VCaP (cell line): ENCODE measurements at regions not wholly inside any gene's neighbourhood (a gene's known extent, or its start where the extent isn't known, plus 50 kb on each side); places are given as distances from the start of the nearest gene placed in this dataset.
"Not testable (repeated sequence)": the region's sequence is repeated elsewhere in the genome, so short reads cannot be mapped to it uniquely, and the experiment has no call there.

ENCODE experiments used
- H3K27ac ChIP-seq: fragments of 450-650 bp; 2 replicates; pipeline ENCODE4 v1.5.1; 2017
- TF ChIP-seq, protein P1 (sequence below): fragments of 450-650 bp; conservative IDR thresholded peaks from 2 replicates; pipeline ENCODE4 v1.5.1; 2017; ENCODE audit warnings: mild to moderate bottlenecking, moderate library complexity

DNA sequence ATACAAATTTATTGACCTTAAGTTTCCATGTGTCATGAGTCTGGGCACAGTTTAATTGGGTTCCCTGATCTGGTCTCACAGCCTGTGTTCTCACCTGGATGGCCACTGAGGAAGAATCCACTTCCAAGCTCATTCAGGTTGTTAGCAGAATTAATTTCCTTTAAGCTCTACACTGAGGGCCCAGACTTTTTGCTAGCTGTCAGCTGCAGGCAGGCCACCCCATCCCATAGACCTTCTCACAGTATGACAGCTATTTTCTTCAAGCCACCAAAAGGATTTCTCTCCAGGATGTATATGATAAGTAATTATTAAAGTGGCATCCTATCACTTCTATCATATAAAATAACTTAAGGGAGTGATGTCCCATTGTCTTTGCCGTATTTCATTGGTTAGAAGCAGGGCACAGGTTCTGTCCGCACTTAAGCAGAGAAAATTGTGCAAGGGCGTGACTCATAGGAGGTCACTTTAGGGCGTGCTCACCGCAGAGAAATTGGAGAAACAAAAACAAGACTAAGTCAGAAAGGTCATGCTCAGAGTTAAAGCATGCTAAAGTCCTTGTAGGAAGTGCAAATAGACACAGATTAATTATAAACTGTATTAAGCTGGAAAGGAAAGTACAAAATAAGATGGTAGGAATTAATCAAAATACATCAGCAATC is 109.9 kb downstream of the AHR start:
- H3K27ac ChIP-seq, result no peak overlapping the region
- TF ChIP-seq, protein P1, sequence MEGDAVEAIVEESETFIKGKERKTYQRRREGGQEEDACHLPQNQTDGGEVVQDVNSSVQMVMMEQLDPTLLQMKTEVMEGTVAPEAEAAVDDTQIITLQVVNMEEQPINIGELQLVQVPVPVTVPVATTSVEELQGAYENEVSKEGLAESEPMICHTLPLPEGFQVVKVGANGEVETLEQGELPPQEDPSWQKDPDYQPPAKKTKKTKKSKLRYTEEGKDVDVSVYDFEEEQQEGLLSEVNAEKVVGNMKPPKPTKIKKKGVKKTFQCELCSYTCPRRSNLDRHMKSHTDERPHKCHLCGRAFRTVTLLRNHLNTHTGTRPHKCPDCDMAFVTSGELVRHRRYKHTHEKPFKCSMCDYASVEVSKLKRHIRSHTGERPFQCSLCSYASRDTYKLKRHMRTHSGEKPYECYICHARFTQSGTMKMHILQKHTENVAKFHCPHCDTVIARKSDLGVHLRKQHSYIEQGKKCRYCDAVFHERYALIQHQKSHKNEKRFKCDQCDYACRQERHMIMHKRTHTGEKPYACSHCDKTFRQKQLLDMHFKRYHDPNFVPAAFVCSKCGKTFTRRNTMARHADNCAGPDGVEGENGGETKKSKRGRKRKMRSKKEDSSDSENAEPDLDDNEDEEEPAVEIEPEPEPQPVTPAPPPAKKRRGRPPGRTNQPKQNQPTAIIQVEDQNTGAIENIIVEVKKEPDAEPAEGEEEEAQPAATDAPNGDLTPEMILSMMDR, result no peak

DNA sequence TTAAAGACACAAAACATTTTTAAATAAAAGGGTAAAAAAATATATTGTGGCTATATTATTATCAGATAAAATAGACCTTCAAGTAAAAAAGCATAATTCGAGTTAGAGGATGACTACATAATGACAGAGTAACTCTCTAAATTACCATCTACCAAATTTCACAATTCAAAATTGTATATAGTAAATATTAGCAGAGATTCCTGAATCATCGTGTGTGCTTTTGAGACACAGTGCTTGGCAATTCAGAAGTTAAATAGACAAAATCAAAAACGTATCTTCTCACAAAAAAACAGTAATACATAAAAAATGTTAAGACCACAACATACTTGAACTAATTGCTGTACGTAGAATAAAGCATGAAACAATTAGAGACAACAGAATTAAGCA is 110.4 kb downstream of the AHR start:
- TF ChIP-seq, protein P1, result no peak
- no peak overlapping the region for H3K27ac ChIP-seq

DNA sequence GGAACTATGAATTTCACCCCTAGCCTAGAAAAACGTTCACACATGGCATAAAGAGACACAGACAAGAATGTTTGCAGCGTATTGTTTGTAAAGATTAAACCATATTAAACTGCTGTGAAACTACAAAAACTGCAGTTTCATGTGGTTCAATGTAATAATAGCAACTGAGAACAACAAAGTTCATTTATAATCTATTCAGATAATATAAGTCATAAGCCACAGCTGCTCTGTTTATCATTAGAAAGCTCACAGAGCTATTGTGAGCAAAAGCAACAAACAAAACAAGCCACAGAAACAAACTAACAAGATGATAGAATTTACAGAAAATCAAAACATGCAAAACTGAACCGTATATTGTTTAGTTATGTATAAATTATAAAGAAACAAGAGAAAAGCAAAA is 113.5 kb downstream of the AHR start:
- H3K27ac ChIP-seq, result no peak overlapping the region
- TF ChIP-seq, protein P1, result no peak

DNA sequence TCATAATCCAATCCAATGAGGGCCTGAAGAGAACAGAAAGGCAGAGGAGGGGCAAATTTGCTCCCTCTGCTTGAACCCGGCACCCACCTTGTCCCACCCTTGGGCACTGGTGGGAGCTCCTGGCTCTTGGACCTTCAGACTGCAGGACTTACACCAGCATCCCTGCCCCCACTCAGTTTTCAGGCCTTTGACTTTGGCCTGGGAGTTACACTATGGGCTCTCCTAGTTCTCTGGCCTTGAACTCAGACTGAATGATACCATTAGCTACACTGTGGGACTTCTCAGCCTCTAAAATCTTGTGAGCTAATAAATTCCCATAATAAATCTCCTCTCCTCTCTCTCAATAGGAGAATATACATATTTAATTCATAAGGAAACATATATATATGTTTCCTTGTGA is 114.4 kb downstream of the AHR start:
- H3K27ac ChIP-seq, result no peak overlapping the region
- TF ChIP-seq, protein P1, result no peak

DNA sequence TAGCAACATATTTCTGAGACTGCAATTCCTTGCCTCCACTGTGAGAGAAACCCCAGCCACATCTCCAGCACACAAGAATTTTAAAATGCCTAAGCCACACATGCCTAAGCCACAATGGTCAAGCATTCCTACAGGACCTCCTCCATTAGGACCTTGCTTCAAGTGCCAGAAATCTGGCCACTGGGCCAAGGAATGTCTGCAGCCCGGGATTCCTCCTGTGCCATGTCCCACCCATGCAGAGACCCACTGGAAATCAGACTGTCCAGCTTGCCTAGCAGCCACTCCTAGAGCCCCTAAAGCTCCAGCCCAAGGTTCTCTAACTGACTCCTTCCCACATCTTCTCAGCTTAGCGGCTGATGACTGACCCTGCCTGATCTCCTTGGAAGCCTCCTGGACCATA is 117.5 kb downstream of the AHR start:
- TF ChIP-seq, protein P1, result no peak

DNA sequence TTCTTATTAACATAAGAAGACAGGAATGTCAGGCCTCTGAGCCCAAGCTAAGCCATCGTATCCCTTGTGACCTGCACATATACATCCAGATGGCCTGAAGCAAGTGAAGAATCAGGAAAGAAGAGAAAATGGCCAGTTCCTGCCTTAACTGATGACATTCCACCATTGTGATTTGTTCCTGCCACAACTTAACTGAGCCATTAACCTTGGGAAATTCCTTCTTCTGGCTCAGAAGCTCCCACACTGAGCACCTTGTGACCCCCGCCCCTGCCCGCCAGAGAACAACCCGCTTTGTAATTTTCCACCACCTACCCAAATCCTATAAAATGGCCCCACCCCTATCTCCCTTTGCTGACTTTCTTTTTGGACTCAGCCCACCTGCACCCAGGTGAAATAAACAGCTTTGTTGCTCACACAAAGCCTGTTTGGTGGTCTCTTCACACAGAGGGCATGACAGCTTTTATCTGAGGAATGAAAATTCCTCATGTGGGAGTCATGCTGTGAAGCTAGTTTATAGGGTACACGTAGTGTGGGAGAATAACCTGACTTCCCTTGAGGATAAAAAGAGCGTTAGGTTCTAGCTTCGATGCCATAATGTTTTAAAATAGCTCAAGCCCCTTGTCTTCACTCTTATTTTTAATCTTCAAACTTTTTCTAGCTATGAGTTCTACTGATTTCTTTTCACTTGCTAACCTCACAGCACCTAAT is 122.0 kb downstream of the AHR start:
- not testable (repeated sequence) for H3K27ac ChIP-seq

More for the DNA sequence above, 117.5 kb downstream of the AHR start:
- no peak overlapping the region for H3K27ac ChIP-seq

DNA sequence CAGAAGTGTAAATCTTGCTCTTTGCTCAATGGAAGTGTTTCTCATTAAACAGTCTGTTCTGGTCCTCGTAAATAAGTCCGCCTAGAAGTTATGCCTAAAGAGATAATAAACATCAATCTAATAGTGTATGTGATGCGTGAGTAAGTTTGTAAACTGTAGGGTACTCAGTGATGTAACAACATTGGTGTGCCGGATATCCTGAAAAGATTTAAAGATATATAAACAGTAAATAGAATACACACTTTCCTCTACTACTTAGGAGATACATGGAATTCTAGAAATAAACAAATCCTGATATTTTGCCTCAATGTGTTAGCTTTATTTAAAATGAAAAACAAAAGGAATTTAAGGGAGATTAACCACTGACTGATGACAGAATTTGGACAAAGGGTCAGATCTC is 123.5 kb downstream of the AHR start:
- H3K27ac ChIP-seq, result no peak overlapping the region
- TF ChIP-seq, protein P1, result no peak

DNA sequence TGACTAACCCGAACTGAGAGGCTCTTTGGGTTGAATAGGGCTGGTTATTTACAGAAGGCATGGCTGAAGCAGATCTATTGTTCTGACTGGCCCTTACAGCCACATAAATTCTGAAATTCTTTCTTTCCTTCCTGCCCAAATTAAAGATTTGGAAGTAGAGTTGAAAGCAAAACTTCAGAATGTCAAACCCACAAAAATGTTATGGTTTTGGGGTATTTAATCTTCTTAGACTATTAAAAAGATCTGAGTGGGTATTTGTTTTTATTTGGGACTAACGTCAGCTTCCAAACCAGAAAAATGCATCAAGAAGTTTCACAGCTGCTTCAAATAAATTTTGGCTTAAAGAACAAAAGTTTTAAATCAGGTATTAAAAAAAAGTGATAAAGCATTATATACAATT is 124.5 kb downstream of the AHR start:
- TF ChIP-seq, protein P1, result no peak
- H3K27ac ChIP-seq, result no peak overlapping the region
